Right renal pelvis (tissue), 4 donors: ENCODE measurements at regions not wholly inside any gene's neighbourhood (a gene's known extent, or its start where the extent isn't known, plus 50 kb on each side); places are given as distances from the start of the nearest gene placed in this dataset.

Experiments
- DNase-seq, 4 donors: peaks; one replicate each; pipeline ENCODE4 v3.0.0-alpha.2; 2013; ENCODE audit warnings: low read depth in 4 of 4, low spot score in 3 of 4, missing footprints in 1 of 4

- no peak for DNase-seq
Measured at GRCh38 chr2:226623587-226624368, 175.8 kb downstream of the IRS1 start.

- DNase-seq = no peak
Measured at GRCh38 chr2:226622484-226622883, 177.1 kb downstream of the IRS1 start.

- DNase-seq = no peak
Measured at GRCh38 chr2:226620176-226620575, 179.4 kb downstream of the IRS1 start.

- no peak for DNase-seq
Measured at GRCh38 chr2:226619707-226620106, 179.9 kb downstream of the IRS1 start.

- DNase-seq = peak; percentile 29 to 69 (median 56)
Measured at GRCh38 chr2:226618875-226619605, 180.6 kb downstream of the IRS1 start.

- no peak for DNase-seq
Measured at GRCh38 chr2:226618544-226618874, 181.1 kb downstream of the IRS1 start.

GRCh38 chr2:226615891-226616290 lies 183.7 kb downstream of the IRS1 start:
- DNase-seq = no peak

- DNase-seq = no peak
Measured at GRCh38 chr2:226611944-226612318, 187.7 kb downstream of the IRS1 start.

- DNase-seq = no peak
Measured at GRCh38 chr2:226611196-226611943, 188.2 kb downstream of the IRS1 start.

- DNase-seq = no peak
Measured at GRCh38 chr2:226609366-226609765, 190.3 kb downstream of the IRS1 start.

- DNase-seq = no peak
Measured at GRCh38 chr2:226608451-226608850, 191.2 kb downstream of the IRS1 start.

GRCh38 chr2:226607379-226607778 lies 192.2 kb downstream of the IRS1 start:
- DNase-seq = no peak

- no peak for DNase-seq
Measured at GRCh38 chr2:226605642-226606041, 194.0 kb downstream of the IRS1 start.

GRCh38 chr2:226603606-226604005 lies 196.0 kb downstream of the IRS1 start:
- no peak for DNase-seq

- DNase-seq = no peak
Measured at GRCh38 chr2:226601881-226602662, 197.5 kb downstream of the IRS1 start.

GRCh38 chr2:226600802-226601201 lies 198.8 kb downstream of the IRS1 start:
- DNase-seq = no peak

GRCh38 chr2:226600184-226600583 lies 199.4 kb downstream of the IRS1 start:
- no peak for DNase-seq

- DNase-seq = no peak
Measured at GRCh38 chr2:226589043-226589442, 210.6 kb downstream of the IRS1 start.

GRCh38 chr2:226585130-226585561 lies 214.5 kb downstream of the IRS1 start:
- DNase-seq = no peak

- DNase-seq = no peak
Measured at GRCh38 chr2:226584518-226585055, 215.0 kb downstream of the IRS1 start.
